GM12891 (cell line): ENCODE measurements at regions not wholly inside any gene's neighbourhood (a gene's known extent, or its start where the extent isn't known, plus 50 kb on each side); places are given as distances from the start of the nearest gene placed in this dataset.

Source experiments
- POLR2A ChIP-seq: IDR thresholded peaks from 2 replicates; pipeline ENCODE4 v1.6.1; 2011; ENCODE audit warnings: low read depth, low read length, control low read depth
- POLR2AphosphoS5 ChIP-seq: IDR thresholded peaks from 2 replicates; pipeline ENCODE4 v1.6.1; 2011; ENCODE audit warnings: low read depth, low read length, control low read depth
- POU2F2 ChIP-seq: IDR thresholded peaks from 2 replicates; pipeline ENCODE4 v1.6.1; 2011; ENCODE audit warnings: low read depth, mild to moderate bottlenecking, control low read depth, low read length, moderate library complexity
- TAF1 ChIP-seq: IDR thresholded peaks from 2 replicates; pipeline ENCODE4 v1.6.1; 2011; ENCODE audit warnings: low read depth, low read length, control low read depth

GRCh38 chr3:40844896-40845295 is 320.1 kb downstream of the ZNF621 start:
- TF ChIP-seq POLR2A (no peak), POLR2AphosphoS5 (no peak), TAF1 (no peak), POU2F2 (no peak)
